ENCODE measurements at regions not wholly inside any gene's neighbourhood (a gene's known extent, or its start where the extent isn't known, plus 50 kb on each side); places are given as distances from the start of the nearest gene placed in this dataset.

DNA sequence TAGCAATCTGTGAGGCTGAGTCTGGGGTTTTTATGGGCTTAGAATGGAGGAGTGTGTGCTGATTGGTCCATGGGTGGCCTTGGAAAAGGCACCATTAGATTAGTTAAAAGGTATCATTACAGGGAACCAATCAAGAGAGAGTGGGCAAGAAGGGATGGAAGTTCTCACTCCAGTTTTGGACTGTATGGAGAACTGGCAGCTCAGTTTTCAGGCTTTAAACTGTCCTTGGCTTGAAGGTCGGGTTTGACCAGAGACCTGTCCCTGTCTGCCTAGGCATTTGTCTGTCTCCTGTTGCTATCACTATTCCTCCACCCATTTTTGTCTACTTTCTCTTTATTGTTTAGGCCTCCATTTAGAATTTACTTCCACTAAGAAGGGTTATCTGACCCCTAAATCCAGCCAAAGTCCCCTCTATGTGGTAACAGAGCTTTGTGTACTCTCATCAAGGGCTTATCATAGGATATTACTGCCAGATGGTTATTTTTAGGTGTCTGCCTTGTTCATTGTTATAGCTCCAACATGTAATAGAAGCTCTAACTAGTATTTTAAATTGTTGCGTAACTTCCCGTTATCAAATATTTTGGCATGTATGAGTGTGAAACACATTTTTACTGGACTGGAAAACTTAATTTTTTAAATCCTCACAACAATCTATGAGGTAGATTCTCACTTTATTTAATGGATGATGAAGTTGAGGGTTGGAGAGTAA, 133.3 kb upstream of the SLC10A2 start:
- Histone ChIP-seq H3K9me3 (ENCODE audit: severe bottlenecking) (peaks cover 10% of the 10 kb centered on the region), H3K4me3 (ENCODE audit: low read depth, low read length) (no peak overlapping the region), H3K27ac (no peak overlapping the region), H3K27me3 (ENCODE audit: insufficient read depth, low read depth, severe bottlenecking) (no peaks in the 10 kb centered on the region), H3K36me3 (no peaks in the 10 kb centered on the region)
- DNase-seq: no peak
- TF ChIP-seq CTCF (IDR thresholded peaks at IDR 0.05; ENCODE audit: low read depth, low read length): no peak

- H3K27me3 ChIP-seq (ENCODE audit: insufficient read depth, low read depth, severe bottlenecking): no peaks in the 10 kb centered on the region
- H3K27ac ChIP-seq: no peak overlapping the region
- H3K36me3 ChIP-seq: no peaks in the 10 kb centered on the region
- no peak overlapping the region for H3K4me3 ChIP-seq (ENCODE audit: low read depth, low read length)
- peaks cover 10% of the 10 kb centered on the region for H3K9me3 ChIP-seq (ENCODE audit: severe bottlenecking)
- no peak for DNase-seq
- no peak for TF ChIP-seq CTCF (IDR thresholded peaks at IDR 0.05; ENCODE audit: low read depth, low read length)
Measured at GRCh38 chr13:103196356-103196755, 130.1 kb upstream of the SLC10A2 start.

DNA sequence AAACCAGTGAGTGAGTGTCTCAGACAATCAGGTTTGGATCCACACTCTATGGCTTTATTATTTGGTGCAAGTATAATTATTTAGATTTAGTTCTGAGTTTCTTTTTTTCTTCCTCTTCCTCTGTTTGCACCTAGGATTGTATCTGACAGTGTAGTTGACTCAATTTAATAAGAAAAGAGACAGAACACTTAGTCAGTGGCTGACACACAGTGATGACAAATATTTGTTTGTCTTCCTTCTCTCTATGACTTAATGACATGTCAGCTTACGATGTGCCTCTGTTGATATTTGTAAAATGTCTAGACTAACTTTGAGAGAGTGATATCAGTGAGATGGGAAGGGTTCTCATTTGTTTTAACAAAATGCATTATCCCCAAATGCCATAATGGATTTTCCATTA, 129.5 kb upstream of the SLC10A2 start:
- Histone ChIP-seq H3K36me3 (no peaks in the 10 kb centered on the region), H3K27me3 (ENCODE audit: insufficient read depth, low read depth, severe bottlenecking) (no peaks in the 10 kb centered on the region), H3K9me3 (ENCODE audit: severe bottlenecking) (peaks cover 10% of the 10 kb centered on the region), H3K4me3 (ENCODE audit: low read depth, low read length) (no peak overlapping the region), H3K27ac (no peak overlapping the region)
- no peak for DNase-seq
- TF ChIP-seq CTCF (IDR thresholded peaks at IDR 0.05; ENCODE audit: low read depth, low read length): no peak

DNA sequence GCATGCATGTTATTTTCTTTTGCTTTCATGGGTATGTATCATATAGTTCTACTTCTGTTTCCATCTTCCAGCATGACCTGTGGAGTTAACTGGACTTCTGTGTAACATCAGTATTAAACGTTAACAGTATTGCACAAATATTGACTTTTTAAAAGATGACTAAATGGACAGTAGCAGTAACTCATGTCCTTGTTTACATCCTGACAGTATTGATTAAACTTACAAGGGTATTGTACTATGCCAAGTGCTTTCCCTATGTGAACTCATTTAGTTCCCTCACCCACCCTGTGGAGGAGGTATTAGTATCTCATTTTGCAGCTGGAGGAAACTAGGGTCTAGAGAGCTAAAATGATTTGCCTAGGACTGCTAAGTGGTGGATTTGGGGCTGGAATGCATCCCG, 128.7 kb upstream of the SLC10A2 start:
- no peak for TF ChIP-seq CTCF (IDR thresholded peaks at IDR 0.05; ENCODE audit: low read depth, low read length)
- H3K36me3 ChIP-seq: no peaks in the 10 kb centered on the region
- H3K27me3 ChIP-seq (ENCODE audit: insufficient read depth, low read depth, severe bottlenecking): no peaks in the 10 kb centered on the region
- DNase-seq: no peak
- H3K4me3 ChIP-seq (ENCODE audit: low read depth, low read length): no peak overlapping the region
- no peak overlapping the region for H3K27ac ChIP-seq
- H3K9me3 ChIP-seq (ENCODE audit: severe bottlenecking): peaks cover 10% of the 10 kb centered on the region

- H3K4me3 ChIP-seq (ENCODE audit: low read depth, low read length): no peak overlapping the region
Measured at GRCh38 chr13:103192511-103193135, 126.4 kb upstream of the SLC10A2 start.

More at GRCh38 chr13:103192511-103193135, 126.4 kb upstream of the SLC10A2 start:
- Histone ChIP-seq H3K27ac (no peak overlapping the region), H3K9me3 (ENCODE audit: severe bottlenecking) (no peaks in the 10 kb centered on the region), H3K27me3 (ENCODE audit: insufficient read depth, low read depth, severe bottlenecking) (no peaks in the 10 kb centered on the region), H3K36me3 (no peaks in the 10 kb centered on the region)
- DNase-seq: no peak
- no peak for TF ChIP-seq CTCF (IDR thresholded peaks at IDR 0.05; ENCODE audit: low read depth, low read length)
